ENCODE measurements at regions not wholly inside any gene's neighbourhood (a gene's known extent, or its start where the extent isn't known, plus 50 kb on each side); places are given as distances from the start of the nearest gene placed in this dataset.

DNA sequence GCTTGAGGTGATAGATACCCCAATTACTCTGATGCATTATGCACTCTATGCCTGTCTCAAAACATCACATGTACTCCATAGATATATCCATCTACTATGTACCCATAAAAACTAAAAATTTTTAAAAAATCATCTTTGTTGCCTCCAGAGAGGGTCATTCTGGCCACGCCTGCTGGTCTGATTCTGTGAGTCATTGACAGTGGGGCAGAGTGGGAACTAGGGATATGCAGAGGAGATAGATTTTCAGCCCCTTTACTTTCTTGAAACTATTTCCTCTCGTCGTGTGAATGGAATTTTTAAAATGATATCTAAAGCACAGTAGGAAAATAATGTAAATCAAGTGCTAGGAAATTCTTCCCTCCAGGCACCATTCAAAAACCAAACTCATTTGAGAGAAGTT lies 715.0 kb upstream of the NRP1 start:
- H3K27me3 ChIP-seq (ENCODE audit: insufficient read depth, low read length) = no peaks in the 10 kb centered on the region
- no peak overlapping the region for H3K4me3 Mint-ChIP-seq
- no peak overlapping the region for H2BK12ac ChIP-seq (ENCODE audit: insufficient read length, low read depth, low read length)
- H4K20me1 ChIP-seq (ENCODE audit: control insufficient read depth, insufficient read depth, insufficient read length) = no peaks in the 10 kb centered on the region
- no peak overlapping the region for H2BK5ac ChIP-seq (ENCODE audit: insufficient read length, low read length)
- no peak overlapping the region for H2AK5ac ChIP-seq (ENCODE audit: insufficient read length, low read length)
- H3K4me2 ChIP-seq (ENCODE audit: insufficient read depth, insufficient read length, low read length) = no peak overlapping the region
- H3K27ac Mint-ChIP-seq = no peak overlapping the region
- no peaks in the 10 kb centered on the region; the same call in none of the 2 replicates for H3K27me3 Mint-ChIP-seq (ENCODE audit: low read depth)
- H3K9ac ChIP-seq (ENCODE audit: extremely low read depth, insufficient read length, low read length) = no peak overlapping the region
- no peak overlapping the region for H3K56ac ChIP-seq (ENCODE audit: insufficient read length, low read depth, low read length)
- no peaks in the 10 kb centered on the region for H3K79me2 ChIP-seq (ENCODE audit: insufficient read depth, low read length)
- no peak overlapping the region for H4K91ac ChIP-seq (ENCODE audit: insufficient read length, low read depth, low read length)
- H3K4me1 ChIP-seq (ENCODE audit: insufficient read depth, low read length) = no peaks in the 10 kb centered on the region
- H3K18ac ChIP-seq (ENCODE audit: insufficient read length, low read depth, low read length) = no peak overlapping the region
- H3K4me1 Mint-ChIP-seq = no peaks in the 10 kb centered on the region
- H3K14ac ChIP-seq (ENCODE audit: insufficient read depth, low read length) = no peak overlapping the region
- no peak overlapping the region for H2BK120ac ChIP-seq (ENCODE audit: low read depth, low read length, poor library complexity, severe bottlenecking)
- no peak overlapping the region for H2BK20ac ChIP-seq (ENCODE audit: low read depth, low read length, poor library complexity, severe bottlenecking)
- no CpG with 5 or more reads among the region's 3 CpGs for WGBS (ENCODE audit: extremely low coverage, insufficient read length, low lambda C conversion rate)
- H4K5ac ChIP-seq (ENCODE audit: insufficient read length, low read depth, low read length) = no peak overlapping the region
- no peak for DNase-seq
- no peak overlapping the region for H3T11ph ChIP-seq (ENCODE audit: low read length)
- no peaks in the 10 kb centered on the region for H3K9me3 ChIP-seq (ENCODE audit: control insufficient read depth, low read depth, low read length)
- no peaks in the 10 kb centered on the region for H3K79me1 ChIP-seq (ENCODE audit: insufficient read depth, low read depth, low read length, poor library complexity, severe bottlenecking)
- TF ChIP-seq CTCF (conservative IDR thresholded peaks at IDR 0.05) = no peak
- H3K23me2 ChIP-seq (ENCODE audit: insufficient read length, low read depth, low read length, poor library complexity, severe bottlenecking) = no peaks in the 10 kb centered on the region
- H3K9me3 Mint-ChIP-seq = peaks cover 0 to 8% of the 10 kb centered on the region in 2 experiments; a peak in 3 of 5 replicates
- no peak overlapping the region for H2BK15ac ChIP-seq (ENCODE audit: low read depth, low read length)
- no peak overlapping the region for H4K8ac ChIP-seq (replicated peaks; ENCODE audit: insufficient read length, low read depth, low read length)
- no peaks in the 10 kb centered on the region; a peak in 3 of 7 replicates for H3K36me3 Mint-ChIP-seq (ENCODE audit: insufficient read depth in 1 of 3, low read depth in 3 of 3)
- no peak overlapping the region for H2AFZ ChIP-seq (ENCODE audit: low read length)
- H3K23ac ChIP-seq (ENCODE audit: insufficient read length, low read depth, low read length) = no peak overlapping the region
- H3K4ac ChIP-seq (ENCODE audit: low read depth, low read length) = no peak overlapping the region
- H3K27ac ChIP-seq (ENCODE audit: insufficient read length, low read depth, low read length) = no peak overlapping the region

Data from H9 (cell line).